RCC 7860 (cell line): ENCODE measurements at regions not wholly inside any gene's neighbourhood (a gene's known extent, or its start where the extent isn't known, plus 50 kb on each side); places are given as distances from the start of the nearest gene placed in this dataset.

Source experiments
- DNase-seq: peaks from one replicate; pipeline ENCODE4 v3.0.0-alpha.2; 2015; ENCODE audit warnings: low spot score
- FAIRE-seq: peaks from 2 replicates; lab custom pipeline; 2012; peaks lifted over from hg19 to GRCh38; lab: Jason Lieb, UNC

- no peak for DNase-seq
- no peak for FAIRE-seq
Observed at GRCh38 chr2:176751314-176752227, 461.0 kb upstream of the HNRNPA3 start.

- DNase-seq, result no peak
- FAIRE-seq, result no peak
Observed at GRCh38 chr2:176752295-176752694, 460.3 kb upstream of the HNRNPA3 start.

GRCh38 chr2:176753205-176753604 lies 459.4 kb upstream of the HNRNPA3 start:
- DNase-seq, result no peak
- FAIRE-seq, result no peak

- DNase-seq, result no peak
- no peak for FAIRE-seq
Observed at GRCh38 chr2:176753752-176754474, 458.7 kb upstream of the HNRNPA3 start.

GRCh38 chr2:176755537-176756135 lies 457.0 kb upstream of the HNRNPA3 start:
- no peak for DNase-seq
- FAIRE-seq, result no peak

- no peak for FAIRE-seq
- DNase-seq, result no peak
Observed at GRCh38 chr2:176758426-176758825, 454.2 kb upstream of the HNRNPA3 start.

GRCh38 chr2:176760439-176760838 lies 452.2 kb upstream of the HNRNPA3 start:
- DNase-seq (no peak), FAIRE-seq (no peak)

- FAIRE-seq, result no peak
- DNase-seq, result no peak
Observed at GRCh38 chr2:176763130-176763529, 449.5 kb upstream of the HNRNPA3 start.

- FAIRE-seq (no peak), DNase-seq (no peak)
Observed at GRCh38 chr2:176763851-176764404, 448.7 kb upstream of the HNRNPA3 start.

GRCh38 chr2:176764921-176765320 lies 447.7 kb upstream of the HNRNPA3 start:
- no peak for DNase-seq
- no peak for FAIRE-seq

GRCh38 chr2:176766005-176766404 lies 446.6 kb upstream of the HNRNPA3 start:
- no peak for DNase-seq
- no peak for FAIRE-seq

GRCh38 chr2:176768185-176768584 lies 444.4 kb upstream of the HNRNPA3 start:
- DNase-seq (no peak), FAIRE-seq (no peak)

- DNase-seq (no peak), FAIRE-seq (no peak)
Observed at GRCh38 chr2:176769021-176769420, 443.6 kb upstream of the HNRNPA3 start.

- DNase-seq, result no peak
- FAIRE-seq, result no peak
Observed at GRCh38 chr2:176769499-176770370, 442.9 kb upstream of the HNRNPA3 start.

- no peak for FAIRE-seq
Observed at GRCh38 chr2:176772816-176773215, 439.8 kb upstream of the HNRNPA3 start.

GRCh38 chr2:176774766-176775451 lies 437.7 kb upstream of the HNRNPA3 start:
- DNase-seq (no peak), FAIRE-seq (no peak)

More at GRCh38 chr2:176772816-176773215, 439.8 kb upstream of the HNRNPA3 start:
- no peak for DNase-seq

GRCh38 chr2:176777262-176777661 lies 435.3 kb upstream of the HNRNPA3 start:
- FAIRE-seq (no peak), DNase-seq (no peak)

GRCh38 chr2:176779917-176780316 lies 432.7 kb upstream of the HNRNPA3 start:
- FAIRE-seq, result no peak

GRCh38 chr2:176780348-176780747 lies 432.2 kb upstream of the HNRNPA3 start:
- DNase-seq, result no peak
- FAIRE-seq, result no peak

More at GRCh38 chr2:176779917-176780316, 432.7 kb upstream of the HNRNPA3 start:
- no peak for DNase-seq
